ENCODE measurements at regions not wholly inside any gene's neighbourhood (a gene's known extent, or its start where the extent isn't known, plus 50 kb on each side); places are given as distances from the start of the nearest gene placed in this dataset.

GRCh38 chr16:35533683-35534082, 2074.3 kb downstream of the TP53TG3F start:
- TF ChIP-seq CTCF (conservative IDR thresholded peaks at IDR 0.05): no peak
- no peak for TF ChIP-seq ZFX (IDR thresholded peaks at IDR 0.05)

Data from C4-2B (cell line).